NCI-H146 treated with DMSO at 0.1 percent for 48 hours (cell line): ENCODE measurements at regions not wholly inside any gene's neighbourhood (a gene's known extent, or its start where the extent isn't known, plus 50 kb on each side); places are given as distances from the start of the nearest gene placed in this dataset.

Experiments used
- DNase-seq: peaks from one replicate; lab custom pipeline; 2025; ENCODE audit not compliant: unreplicated experiment; lab: John Stamatoyannopoulos, UW

DNA sequence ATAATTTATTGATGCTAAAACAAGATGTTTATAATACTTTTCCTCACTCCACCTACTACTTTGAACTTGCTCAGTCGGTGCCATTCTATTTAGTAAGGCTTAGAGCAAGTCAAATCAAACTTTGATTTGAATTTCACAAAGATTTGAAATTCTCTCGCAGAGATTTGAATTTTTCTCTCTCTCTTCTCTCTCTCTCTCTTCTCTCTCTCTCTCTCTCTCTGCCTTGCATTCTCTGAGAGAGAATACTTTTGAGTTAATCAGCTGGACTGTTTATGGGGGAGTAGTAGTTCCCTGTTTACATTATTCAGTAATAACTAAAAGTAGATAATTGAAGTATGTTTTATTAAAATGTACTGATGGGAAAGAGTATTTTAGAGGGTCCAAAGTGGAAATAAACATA lies 488.5 kb upstream of the ANKRD30A start:
- DNase-seq = no peak

DNA sequence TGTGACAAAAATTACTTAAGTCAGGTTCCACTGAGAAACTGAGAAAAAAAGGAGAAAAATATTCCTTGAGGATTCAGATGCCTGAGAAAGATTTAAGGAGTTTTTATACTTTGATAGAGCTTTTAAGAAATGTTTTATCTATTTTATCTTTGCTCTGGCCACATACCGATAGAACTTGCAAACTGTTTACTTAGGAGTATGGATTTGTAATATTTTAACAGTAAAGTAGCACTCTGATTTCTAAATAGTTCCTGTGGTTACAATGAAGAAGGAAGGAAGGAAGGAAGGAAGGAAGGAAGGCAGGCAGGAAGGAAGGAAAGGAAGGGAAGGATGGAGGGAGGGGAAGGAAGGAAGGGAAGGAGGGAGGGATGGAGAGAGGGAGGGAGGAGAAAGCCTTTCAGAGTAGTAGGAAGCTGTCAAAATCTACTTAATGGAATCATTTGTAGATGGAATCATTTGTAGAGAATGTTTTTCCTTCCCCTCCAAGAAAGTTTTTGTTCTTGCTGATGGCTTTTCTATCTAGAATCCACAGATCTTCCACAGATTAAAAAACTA lies 489.0 kb upstream of the ANKRD30A start:
- no peak for DNase-seq

DNA sequence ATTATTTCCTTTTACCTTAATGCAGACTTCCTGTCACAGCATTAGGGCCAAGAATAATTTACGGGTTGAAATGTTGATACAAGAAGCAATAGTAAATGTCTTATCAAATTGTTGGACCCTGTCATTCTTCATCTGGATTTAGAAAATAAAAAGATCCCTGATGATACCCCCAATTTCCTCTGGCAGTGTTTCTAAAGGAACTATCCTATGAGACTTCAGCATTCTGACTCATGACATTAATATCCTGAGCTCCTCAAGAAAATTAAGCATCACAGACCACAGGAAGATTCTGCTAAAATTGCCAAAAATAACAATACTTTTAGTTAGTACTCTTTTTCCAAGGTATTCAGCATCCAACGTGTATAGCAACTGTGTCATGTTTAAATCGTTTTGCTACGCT lies 490.5 kb upstream of the ANKRD30A start:
- DNase-seq = no peak

DNA sequence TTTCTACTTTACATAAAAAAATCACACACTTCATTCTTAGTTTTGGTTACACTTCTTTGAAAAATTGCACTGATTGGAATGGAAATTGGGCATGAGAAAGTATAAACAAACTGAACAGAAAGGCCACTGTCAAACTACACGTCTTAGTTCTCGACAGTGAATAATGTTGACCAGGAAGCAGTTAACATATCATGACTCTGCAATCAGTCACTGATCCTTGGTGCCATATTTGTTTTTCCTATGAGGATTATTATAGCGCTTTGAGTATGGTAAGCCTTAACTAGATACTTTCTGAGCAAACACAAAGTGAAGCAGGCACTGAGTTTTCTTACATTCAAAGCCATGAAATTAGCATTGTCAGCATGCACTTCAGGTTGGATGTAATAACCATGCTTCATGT lies 495.1 kb upstream of the ANKRD30A start:
- DNase-seq = no peak

DNA sequence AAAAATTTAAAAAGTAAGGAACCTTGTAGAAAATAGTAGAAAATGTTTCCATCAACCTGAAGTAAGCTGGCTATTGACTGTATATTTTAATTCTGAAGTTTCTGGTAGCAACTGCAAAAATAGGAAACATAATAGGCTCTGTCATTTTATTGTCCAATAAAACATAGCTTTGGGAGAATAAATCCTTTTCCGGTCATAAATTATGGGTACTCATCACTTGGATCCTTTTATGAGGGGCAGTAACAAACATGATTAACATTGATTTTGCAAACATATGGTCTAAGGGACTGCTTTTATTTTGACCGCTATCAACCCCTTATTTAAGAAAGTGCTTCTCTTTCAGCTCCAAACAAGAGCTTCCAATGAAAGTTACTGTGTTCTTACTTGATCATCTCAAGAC lies 495.9 kb upstream of the ANKRD30A start:
- DNase-seq = no peak

DNA sequence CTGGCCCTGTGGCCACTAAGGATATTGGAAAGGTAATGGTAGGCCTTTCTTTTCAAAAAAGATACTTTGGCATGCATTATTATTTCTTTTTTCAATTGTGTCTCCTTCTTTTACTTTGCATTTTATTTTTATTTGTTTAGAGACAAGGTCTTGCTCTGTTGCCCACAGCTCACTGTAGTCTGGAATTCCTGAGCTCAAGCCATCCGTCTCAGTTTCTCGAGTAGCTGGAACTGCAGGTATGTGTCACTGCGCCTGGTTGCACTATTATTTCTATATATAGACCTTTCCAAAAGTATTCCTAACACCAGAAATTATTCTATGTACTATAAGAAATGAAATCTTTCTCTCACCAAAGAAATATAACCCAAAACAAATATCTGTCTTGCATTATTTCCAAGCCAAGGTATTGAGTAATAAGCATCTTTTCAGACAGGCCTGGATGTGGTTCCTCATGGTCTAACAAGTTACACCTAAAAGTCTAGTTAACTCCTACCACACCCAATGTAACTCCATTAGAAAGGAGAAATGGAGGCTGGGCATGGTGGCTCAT lies 500.8 kb upstream of the ANKRD30A start:
- DNase-seq = no peak

DNA sequence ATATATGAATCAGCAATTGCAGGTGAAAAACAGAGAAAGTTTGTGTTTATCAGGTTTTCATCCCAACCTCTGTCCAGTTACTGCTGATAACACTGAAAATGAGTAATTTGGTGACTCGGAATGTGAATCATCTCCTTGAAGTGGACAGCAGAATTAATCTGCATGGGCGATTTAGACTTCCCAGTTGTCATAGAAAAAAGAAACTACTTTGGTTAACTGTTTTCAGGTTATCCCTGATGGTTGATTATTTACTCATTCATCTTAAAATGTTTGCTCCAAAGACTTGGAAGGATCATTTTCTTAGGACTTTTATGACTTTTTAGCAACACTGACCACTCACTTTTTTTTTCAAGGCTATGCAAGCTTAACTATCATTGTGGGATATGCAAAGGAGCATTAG lies 504.1 kb upstream of the ANKRD30A start:
- DNase-seq = no peak

DNA sequence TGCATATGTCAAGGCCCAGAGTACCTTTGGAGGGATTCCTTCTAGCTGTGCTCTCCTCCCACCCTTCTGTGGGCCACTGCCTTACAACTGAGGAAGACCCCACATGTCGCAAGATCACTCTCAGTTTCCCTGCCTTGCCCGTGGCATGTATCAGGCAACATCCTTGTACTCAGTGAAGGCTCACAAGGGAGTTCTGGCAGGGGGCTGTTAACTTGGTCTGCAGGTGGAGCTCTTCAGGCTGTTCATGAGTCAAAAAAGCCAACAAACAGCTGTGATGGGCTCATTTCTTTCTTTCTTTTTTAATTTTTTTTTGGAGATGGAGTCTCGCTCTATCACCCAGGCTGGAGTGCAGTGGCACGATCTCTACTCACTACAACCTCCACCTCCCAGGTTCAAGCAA lies 513.0 kb upstream of the ANKRD30A start:
- no peak for DNase-seq

DNA sequence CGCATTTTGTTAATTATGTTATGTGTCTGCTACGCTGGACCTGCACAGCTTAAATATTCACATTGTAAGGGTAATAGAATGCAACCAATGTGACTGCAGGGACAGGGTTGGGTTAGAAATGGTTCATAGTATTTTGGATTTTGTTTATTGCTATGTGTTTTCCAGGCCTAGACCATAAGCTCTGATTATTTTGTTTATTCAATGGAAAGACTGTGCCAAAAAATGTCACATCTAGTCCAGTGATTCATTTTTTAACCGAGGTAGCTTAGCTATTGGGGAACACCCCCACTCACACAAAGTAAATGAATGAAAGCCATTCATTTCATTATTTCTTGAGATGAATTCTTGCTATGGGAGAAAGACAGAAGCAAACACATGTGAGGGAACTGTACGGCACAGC lies 516.5 kb upstream of the ANKRD30A start:
- DNase-seq = no peak

DNA sequence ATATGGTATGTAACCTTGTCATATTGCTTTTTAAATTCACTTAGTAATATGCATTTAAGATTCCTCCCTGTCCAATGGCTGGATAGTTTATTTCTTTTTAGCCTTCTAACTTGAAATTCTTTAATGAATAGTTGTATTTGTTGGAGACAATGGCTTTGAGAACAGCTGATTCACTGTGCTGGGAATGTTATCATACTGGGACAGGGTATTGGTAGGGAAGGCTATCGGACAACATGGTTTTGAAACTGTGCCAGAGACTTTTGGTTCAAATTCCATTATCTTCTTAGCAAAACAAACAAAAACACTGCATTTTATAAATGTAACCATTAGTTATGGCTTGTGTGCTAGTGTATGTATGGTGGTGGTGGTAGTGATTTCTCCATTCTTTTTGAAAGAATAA lies 517.1 kb upstream of the ANKRD30A start:
- DNase-seq = no peak

DNA sequence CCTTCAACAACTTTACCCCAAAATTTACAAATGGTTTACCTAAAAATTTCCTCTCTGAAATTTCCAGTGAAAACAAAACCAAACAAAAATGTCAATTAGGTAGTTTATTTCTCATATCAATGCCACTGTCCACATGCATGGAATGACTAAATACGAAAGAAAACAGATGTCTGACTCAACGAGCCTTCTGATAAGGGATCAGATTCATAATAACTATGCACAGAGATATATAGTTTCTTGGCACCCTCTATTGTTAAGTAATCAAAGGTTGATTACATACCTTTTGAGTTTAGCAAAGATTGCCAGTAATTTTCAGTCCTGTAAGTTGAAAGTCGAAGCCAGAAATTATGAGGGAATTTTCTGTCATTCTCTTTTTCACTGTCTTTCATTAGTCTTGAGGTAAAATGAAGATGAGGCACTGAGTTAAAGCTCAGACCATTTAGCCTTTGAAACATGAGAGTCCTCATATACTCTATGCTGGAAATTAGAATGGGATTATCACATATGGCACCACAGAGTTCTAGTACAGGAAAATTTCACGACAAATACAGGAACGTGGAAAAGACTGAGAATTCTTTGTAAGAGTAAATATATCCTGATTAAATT lies 519.1 kb upstream of the ANKRD30A start:
- DNase-seq = no peak

DNA sequence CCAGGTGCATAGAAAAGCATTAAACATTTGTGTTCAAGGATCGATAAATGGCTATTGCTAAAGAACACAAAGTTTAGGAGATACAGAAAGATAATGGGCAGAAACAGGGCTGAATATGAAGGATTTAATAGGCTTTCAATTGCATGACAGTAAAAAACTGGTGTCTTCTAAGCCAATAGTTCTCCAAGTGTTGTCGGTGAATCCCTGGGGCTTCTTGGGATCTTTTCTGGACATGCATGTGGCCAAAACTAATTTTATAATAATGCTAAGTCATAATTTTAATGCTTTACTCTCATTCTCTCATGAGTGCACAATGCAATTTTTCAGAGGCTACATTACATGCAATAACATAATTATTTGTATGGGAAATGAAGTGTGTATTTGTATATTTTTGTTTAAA lies 521.1 kb upstream of the ANKRD30A start:
- no peak for DNase-seq

DNA sequence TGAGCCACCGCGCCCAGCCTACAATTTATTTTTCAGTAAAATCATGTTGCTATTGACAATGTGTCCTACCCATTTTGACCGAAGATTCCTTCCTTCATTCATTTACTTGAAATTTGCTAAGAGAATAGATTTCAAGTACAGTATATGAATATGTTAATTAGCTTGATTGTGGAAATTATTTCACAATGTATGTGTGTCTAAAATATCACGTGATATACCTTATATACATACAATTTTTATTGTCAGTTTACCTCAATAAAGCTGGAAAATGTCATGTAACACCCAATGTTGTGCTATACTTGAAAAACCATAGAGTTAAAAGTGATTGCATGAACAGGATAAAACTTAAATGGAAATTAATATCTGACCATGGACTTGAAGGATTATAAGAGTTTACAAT lies 521.7 kb upstream of the ANKRD30A start:
- DNase-seq = no peak

DNA sequence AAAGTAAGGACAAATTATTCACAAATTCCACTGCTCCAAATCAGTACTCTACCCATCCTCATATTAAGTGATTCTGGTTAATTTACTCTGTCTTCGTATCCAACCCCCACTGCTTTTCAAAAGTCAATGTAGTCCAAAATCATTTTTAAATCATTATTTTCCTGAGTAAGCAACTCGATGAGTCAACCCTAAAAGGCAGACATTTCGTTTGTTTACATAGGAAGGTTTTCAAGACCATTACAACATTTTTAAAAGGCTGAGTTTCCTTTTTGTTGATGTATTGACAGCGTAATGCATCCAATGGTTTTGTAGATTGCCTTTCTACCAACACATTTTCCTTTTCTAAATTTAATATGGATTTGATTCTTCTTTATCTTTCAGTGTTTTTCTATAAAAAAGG lies 523.0 kb upstream of the ANKRD30A start:
- DNase-seq = no peak

DNA sequence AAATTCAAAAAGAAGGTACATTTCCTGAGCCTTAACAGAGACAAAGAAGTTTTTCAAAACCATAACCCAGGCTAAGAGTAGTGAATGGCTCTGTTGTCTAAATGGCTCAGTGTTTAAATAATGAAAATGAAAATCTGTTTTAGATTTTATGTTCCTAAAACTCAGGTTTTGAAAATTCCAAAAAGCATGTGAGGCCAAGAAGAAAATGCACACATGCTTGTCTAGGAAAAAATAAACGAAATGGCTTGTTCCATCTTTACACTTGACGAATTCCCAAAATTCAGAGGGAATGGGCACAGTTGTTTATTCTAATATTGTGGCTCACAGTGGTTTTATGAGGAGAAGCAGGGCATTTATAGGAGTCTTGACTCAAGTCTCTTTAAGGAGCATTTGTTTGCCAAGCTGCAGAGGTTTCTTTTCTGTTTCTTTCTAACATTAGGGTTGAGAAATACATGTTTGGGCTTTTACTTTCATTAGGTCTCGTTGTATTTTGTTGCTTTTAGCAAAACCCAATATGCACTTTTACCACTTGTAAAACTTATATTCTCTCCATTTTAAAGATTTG lies 527.6 kb upstream of the ANKRD30A start:
- DNase-seq = no peak

DNA sequence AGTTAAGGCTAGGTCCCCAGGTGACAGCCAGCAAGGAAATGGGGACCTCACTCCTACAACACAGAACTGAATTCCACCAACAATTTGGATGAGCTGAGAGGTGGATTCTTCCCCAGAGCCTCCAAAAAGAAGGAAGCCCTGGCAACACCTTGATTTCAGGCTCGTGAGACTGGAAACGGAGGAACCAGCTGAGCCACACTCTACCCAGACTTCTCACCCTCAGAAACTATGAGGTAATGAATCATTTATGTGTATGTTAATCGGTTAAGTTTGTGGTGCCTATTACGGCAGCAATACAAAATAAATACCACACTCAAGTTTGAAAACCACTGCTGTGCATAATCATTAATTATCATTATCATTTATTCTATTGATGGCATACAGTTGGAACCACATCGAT lies 532.4 kb upstream of the ANKRD30A start:
- no peak for DNase-seq

DNA sequence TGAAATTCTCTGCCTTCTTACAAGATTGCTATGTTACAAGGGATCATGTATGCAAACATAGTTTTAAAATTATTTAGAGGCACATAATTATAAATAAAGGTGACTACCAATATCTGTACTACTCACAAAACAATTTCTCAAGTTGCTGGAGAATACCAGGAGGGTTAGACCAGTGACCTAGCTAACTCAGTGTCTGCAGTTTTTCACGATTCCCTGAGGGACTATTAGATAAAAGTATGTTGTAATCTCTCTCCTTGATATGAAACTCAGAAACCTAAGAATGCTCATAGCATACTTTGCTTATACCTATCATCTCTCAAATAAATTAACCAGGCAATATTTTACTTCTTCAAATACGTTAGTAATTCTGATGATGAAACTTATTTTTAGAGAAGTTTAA lies 534.0 kb upstream of the ANKRD30A start:
- no peak for DNase-seq

DNA sequence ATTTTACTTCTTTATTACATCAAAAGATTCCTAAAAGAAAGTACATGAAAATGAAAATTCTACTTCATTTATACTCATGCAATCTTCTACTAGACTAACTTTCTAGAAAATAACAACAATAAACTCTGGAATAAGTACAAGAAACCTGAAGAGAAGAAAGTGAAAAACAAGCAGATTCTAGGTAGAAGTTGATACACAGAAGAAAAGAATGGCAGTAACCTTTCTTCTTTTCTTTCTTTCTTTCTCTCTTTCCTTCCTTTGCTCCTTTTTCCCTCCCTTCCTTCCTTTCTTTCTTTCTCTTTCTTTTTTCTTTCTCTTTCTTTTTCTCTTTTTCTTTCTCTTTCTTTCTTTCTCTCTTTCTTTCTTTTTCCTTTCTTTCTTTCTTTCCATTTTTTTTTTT lies 541.7 kb upstream of the ANKRD30A start:
- no peak for DNase-seq

DNA sequence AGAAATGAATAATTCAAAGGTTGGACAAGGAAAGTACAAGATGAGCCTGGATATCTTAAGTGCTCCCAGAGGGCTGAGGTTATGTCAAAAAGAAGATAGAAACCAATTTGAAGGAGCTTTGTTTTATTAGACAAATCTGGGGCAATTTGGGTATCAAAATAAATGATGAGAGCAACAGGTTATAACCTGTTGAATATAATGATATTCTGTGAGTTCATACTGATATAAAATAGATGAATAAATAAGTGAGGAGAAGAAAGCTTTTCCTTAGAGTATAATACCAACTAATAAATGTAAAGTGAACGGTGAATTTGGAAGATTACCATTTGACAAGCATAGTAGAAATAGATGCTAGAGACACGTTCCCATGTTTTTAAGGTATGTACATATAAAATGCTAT lies 544.2 kb upstream of the ANKRD30A start:
- DNase-seq = no peak

DNA sequence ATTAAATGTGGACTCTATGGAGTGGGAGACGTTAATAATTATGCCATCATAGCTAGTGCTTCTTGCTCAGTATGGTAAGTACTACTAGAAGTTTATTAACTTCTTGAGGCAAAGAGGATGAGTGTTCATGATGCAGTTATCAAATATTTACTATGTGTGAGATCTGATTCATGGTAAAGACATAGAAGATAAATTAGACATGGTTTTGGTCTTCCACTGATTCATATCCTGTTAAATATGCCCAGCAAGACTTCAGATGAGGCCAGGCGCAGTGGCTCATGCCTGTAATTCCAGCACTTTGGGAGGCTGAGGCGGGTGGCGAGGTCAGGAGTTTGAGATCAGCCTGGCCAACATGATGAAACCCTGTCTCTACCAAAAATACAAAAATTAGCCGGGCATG lies 547.1 kb upstream of the ANKRD30A start:
- DNase-seq = no peak

DNA sequence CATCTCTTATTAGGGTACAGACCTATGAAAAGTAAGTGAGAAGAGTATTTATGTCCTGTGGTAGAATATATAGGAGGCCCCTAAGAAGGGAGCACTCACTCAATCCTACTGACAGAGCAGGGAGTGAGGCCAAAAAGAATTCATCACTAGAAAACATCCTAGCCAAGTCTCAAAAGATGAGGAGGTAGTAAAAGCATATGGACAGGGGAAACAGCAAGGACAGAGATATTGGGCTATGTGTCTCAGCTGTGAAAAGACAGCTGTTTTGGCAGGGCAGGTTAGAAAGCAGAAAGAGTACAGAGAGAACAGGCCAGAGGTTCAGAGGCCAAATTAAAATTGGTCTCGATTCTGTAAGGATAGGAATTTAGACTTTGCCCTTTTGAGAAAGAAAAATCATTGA lies 548.3 kb upstream of the ANKRD30A start:
- DNase-seq = no peak

DNA sequence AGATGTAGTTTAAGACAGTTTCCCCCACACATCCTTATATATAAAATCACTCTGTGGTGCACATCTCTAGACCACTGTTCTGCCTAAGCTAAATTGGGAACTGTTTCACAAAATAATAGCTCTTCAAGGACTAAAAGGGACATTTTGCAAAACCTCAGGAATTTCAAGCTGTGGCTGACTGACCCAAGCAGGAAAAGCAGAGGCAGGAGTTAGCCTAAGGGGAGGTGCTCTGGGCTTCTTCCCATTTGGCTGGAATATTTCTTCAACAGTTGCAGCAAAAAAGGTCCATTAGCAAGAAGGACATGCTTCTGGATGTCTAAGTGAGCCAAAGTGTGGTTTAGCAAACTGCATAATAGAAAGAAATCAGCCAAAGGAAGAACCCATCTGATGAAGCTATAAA lies 551.2 kb upstream of the ANKRD30A start:
- DNase-seq = no peak

DNA sequence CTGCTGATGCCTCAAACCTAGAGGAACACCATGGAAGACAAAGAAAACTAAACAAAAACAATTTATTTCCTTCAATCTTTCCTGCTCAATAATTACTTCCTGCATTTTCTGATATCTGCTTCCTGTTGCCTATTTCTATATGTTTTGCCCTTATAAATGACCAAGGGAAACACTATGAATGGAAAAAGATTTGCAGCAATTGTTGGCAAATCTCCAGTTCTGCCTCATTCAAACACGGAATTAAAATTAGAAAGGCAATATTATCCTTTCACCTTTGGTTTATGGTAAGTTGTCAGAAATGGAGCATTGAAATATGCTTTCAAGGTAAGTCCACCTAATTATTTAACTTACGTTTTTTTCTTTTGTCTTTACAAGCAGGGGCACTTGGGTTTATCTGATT lies 552.2 kb upstream of the ANKRD30A start:
- no peak for DNase-seq
